ENCODE measurements at regions not wholly inside any gene's neighbourhood (a gene's known extent, or its start where the extent isn't known, plus 50 kb on each side); places are given as distances from the start of the nearest gene placed in this dataset.
"Not testable (repeated sequence)": the region's sequence is repeated elsewhere in the genome, so short reads cannot be mapped to it uniquely, and the experiment has no call there.

- no peak overlapping the region for H3K4me3 ChIP-seq (ENCODE audit: control insufficient read depth, low read depth, low read length)
- DNase-seq (ENCODE audit: low read depth) = peak; percentile 40
- no peak for TF ChIP-seq CTCF (IDR thresholded peaks at IDR 0.05; ENCODE audit: control insufficient read depth, insufficient read depth, low read depth, low read length, missing control alignments)
These were observed 701.6 kb upstream of the ANKRD30A start for GRCh38 chr10:36423821-36424248.

- TF ChIP-seq CTCF (IDR thresholded peaks at IDR 0.05; ENCODE audit: control insufficient read depth, insufficient read depth, low read depth, low read length, missing control alignments) = no peak
- DNase-seq (ENCODE audit: low read depth) = no peak
- no peak overlapping the region for H3K4me3 ChIP-seq (ENCODE audit: control insufficient read depth, low read depth, low read length)
These were observed 703.4 kb upstream of the ANKRD30A start for GRCh38 chr10:36421992-36422391.

DNA sequence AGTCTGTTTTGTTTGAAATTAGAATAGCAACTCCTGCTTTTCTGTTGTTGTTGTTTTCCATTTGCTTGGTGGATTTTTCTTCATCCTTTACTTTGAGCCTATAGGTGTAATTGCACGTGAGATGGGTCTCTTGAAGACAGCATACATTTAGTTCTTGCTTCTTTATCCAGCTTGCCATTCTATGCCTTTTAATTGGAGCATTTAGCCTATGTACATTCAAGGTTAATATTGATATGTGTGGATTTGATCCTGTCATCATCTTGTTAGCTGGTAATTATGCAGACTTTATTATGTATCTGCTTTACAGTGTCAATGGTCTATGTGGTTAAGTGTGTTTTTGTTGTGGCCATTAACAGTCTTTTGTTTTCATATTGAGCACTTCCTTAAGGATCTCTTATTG lies 708.9 kb upstream of the ANKRD30A start:
- no peak for TF ChIP-seq CTCF (IDR thresholded peaks at IDR 0.05; ENCODE audit: control insufficient read depth, insufficient read depth, low read depth, low read length, missing control alignments)
- no peak for DNase-seq (ENCODE audit: low read depth)

DNA sequence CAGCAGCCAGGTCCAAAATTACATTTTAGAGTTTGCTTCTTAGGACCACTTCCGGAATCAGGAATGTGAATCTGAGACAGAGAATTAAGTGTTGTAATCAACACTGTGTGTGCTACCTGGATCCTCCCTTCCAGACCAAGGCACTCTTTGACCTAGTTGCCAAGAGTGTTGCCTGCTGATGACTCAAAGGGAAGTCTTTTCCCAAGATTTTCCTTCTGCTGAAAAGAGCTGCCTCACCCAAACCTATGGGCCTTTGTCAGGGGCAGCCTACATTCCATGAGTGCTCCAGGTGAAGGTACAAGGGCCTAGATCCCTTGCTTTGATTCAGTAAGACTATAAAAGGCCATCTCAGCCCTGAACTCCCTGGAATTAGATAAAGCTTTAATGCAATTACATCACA lies 712.5 kb upstream of the ANKRD30A start:
- no peak for TF ChIP-seq CTCF (IDR thresholded peaks at IDR 0.05; ENCODE audit: control insufficient read depth, insufficient read depth, low read depth, low read length, missing control alignments)
- DNase-seq (ENCODE audit: low read depth) = no peak
- no peak overlapping the region for H3K4me3 ChIP-seq (ENCODE audit: control insufficient read depth, low read depth, low read length)

More for the DNA sequence above, 708.9 kb upstream of the ANKRD30A start:
- no peak overlapping the region for H3K4me3 ChIP-seq (ENCODE audit: control insufficient read depth, low read depth, low read length)

GRCh38 chr10:36400238-36400637 lies 725.2 kb upstream of the ANKRD30A start:
- DNase-seq (ENCODE audit: low read depth); H3K4me3 ChIP-seq (ENCODE audit: control insufficient read depth, low read depth, low read length): not testable (repeated sequence)

DNA sequence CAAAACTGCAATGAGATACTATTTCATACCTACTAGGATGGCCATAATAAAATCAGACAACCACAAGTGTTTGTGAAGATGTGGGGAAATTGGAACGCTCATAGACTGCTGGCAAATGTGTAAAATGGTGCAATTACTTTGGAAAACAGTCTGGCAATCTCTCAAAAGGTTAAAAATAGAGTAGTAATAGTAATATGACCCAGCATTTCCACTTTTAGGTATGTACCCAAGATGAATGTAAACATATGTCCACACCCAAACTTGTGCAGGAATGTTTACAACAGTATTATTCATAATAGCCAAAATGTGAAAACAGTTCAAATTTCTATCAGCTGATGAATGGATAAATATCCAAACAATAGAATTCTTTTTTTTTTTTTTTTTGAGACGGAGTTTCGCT lies 731.6 kb upstream of the ANKRD30A start:
- H3K4me3 ChIP-seq (ENCODE audit: control insufficient read depth, low read depth, low read length) = no peak overlapping the region
- no peak for TF ChIP-seq CTCF (IDR thresholded peaks at IDR 0.05; ENCODE audit: control insufficient read depth, insufficient read depth, low read depth, low read length, missing control alignments)
- DNase-seq (ENCODE audit: low read depth) = no peak

GRCh38 chr10:36391405-36391804 lies 734.0 kb upstream of the ANKRD30A start:
- no peak overlapping the region for H3K4me3 ChIP-seq (ENCODE audit: control insufficient read depth, low read depth, low read length)
- DNase-seq (ENCODE audit: low read depth) = no peak
- TF ChIP-seq CTCF (IDR thresholded peaks at IDR 0.05; ENCODE audit: control insufficient read depth, insufficient read depth, low read depth, low read length, missing control alignments) = no peak
